ENCODE measurements at regions not wholly inside any gene's neighbourhood (a gene's known extent, or its start where the extent isn't known, plus 50 kb on each side); places are given as distances from the start of the nearest gene placed in this dataset.

DNA sequence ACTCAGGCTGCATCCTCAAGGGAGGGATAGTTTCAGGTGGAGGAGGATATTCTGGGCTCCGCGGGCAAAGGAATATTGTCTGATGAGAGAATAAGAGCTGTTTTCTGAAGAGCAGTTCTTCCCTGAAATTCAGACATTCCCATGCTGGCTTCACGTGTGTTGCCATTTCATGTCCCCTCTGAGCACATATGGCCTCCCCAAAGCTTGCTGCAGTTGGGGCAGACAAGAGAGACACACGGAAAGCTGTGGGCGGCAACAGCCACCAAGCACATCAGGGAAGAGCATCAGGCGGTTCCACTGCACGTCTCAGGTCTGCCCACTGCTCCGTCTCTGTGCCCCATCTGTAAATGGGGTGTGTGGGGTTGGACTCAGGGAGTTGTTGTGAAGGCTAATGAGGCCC is 247.5 kb upstream of the TSHZ3 start:
- no peak for DNase-seq
- intact Hi-C loops (cut with DNase I), result no loop called here
- no peak for ATAC-seq

DNA sequence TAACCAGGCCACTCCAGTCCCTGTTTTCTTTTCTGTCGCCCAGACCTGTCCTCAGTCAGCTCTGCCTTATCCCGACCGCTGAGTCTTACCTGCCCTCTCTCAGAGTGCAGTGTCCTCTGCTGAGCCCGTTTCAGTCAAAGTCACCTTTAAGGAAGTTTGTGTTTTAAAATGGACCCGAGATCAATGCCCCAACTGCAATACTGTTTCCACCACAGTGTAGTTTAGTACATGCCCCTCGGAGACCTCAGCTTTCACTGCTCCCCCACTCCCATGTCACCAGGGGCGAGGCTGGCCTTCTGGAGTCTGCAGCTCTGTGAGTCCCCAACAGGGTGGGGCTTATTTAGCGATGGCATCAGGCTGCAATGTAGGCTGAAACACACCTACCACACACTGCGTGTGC is 248.4 kb upstream of the TSHZ3 start:
- TF ChIP-seq, protein P1, sequence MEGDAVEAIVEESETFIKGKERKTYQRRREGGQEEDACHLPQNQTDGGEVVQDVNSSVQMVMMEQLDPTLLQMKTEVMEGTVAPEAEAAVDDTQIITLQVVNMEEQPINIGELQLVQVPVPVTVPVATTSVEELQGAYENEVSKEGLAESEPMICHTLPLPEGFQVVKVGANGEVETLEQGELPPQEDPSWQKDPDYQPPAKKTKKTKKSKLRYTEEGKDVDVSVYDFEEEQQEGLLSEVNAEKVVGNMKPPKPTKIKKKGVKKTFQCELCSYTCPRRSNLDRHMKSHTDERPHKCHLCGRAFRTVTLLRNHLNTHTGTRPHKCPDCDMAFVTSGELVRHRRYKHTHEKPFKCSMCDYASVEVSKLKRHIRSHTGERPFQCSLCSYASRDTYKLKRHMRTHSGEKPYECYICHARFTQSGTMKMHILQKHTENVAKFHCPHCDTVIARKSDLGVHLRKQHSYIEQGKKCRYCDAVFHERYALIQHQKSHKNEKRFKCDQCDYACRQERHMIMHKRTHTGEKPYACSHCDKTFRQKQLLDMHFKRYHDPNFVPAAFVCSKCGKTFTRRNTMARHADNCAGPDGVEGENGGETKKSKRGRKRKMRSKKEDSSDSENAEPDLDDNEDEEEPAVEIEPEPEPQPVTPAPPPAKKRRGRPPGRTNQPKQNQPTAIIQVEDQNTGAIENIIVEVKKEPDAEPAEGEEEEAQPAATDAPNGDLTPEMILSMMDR (IDR thresholded peaks at IDR 0.05), result no peak
- intact Hi-C loops (cut with DNase I), result no loop called here
- no peaks in the 10 kb centered on the region for H3K9me3 ChIP-seq
- no peaks in the 10 kb centered on the region for H3K36me3 ChIP-seq
- DNase-seq (no peak), ATAC-seq (no peak)
- H3K27ac ChIP-seq, result no peak overlapping the region
- no peaks in the 10 kb centered on the region for H3K4me1 ChIP-seq
- H3K4me3 ChIP-seq, result no peak overlapping the region
- H3K27me3 ChIP-seq, result no peaks in the 10 kb centered on the region

More for the DNA sequence above, 247.5 kb upstream of the TSHZ3 start:
- TF ChIP-seq, protein P1 (IDR thresholded peaks at IDR 0.05), result no peak
- Histone ChIP-seq H3K27ac (no peak overlapping the region), H3K9me3 (no peaks in the 10 kb centered on the region), H3K36me3 (no peaks in the 10 kb centered on the region), H3K27me3 (no peaks in the 10 kb centered on the region), H3K4me1 (no peaks in the 10 kb centered on the region), H3K4me3 (no peak overlapping the region)

DNA sequence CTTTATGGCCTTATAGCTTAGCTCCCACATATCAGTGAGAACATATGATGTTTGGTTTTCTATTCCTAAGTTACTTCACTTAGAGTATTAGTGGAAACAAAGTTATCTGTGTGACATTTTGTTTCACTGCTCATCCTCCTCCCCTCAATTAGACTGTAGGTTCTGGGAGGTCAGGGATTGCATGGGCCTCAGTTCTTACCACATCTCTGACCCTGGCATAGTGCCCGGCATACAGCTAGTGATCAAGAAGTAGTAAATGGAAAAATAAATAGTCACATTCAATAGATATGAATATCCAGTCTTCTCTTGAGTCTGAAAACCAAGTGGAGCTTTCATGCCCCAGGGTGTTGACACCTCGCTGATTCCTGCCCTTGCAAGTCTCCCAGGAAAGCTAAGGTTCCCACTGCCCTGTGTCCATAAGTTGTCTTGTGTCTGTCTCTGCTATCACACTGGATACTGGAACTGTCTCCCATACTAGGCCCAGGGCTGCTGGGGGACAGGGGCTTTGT is 249.5 kb upstream of the TSHZ3 start:
- Histone ChIP-seq H3K4me3 (no peak overlapping the region), H3K27ac (no peak overlapping the region), H3K9me3 (no peaks in the 10 kb centered on the region), H3K27me3 (no peaks in the 10 kb centered on the region), H3K4me1 (no peaks in the 10 kb centered on the region), H3K36me3 (no peaks in the 10 kb centered on the region)
- intact Hi-C loops (cut with DNase I), result no loop called here
- TF ChIP-seq, protein P1 (IDR thresholded peaks at IDR 0.05), result no peak
- DNase-seq (no peak), ATAC-seq (no peak)

DNA sequence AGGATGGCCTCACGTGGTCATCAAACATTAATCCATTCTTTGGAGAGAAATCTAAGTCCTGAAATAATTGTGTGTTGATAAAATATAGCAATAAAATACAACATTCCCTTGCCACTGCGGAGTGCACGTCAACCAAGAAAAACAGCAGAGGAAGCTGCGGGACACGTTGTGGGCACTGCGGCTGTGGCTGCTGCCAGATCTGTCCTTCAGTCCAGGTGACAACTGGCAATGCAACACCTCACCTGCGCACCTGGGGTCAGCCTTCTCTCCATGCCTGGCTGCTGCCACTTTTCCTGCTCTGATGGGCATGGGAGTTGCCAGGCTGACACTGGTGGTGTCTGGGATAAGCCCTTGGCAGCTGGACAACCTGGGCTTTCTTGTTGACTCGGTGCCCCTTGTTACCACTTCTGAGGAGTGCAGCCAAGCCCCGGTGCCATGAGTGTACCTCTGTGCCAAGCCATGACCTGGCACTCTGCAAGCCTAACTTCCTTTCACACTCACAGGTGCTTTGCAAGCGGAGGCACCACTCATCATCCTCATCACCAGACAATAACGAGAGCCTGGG is 251.6 kb upstream of the TSHZ3 start:
- TF ChIP-seq, protein P1 (IDR thresholded peaks at IDR 0.05), result no peak
- Histone ChIP-seq H3K27me3 (no peaks in the 10 kb centered on the region), H3K4me1 (no peaks in the 10 kb centered on the region), H3K36me3 (no peaks in the 10 kb centered on the region), H3K27ac (no peak overlapping the region), H3K9me3 (no peaks in the 10 kb centered on the region), H3K4me3 (no peak overlapping the region)
- intact Hi-C loops (cut with DNase I), result no loop called here
- DNase-seq (no peak), ATAC-seq (no peak)

DNA sequence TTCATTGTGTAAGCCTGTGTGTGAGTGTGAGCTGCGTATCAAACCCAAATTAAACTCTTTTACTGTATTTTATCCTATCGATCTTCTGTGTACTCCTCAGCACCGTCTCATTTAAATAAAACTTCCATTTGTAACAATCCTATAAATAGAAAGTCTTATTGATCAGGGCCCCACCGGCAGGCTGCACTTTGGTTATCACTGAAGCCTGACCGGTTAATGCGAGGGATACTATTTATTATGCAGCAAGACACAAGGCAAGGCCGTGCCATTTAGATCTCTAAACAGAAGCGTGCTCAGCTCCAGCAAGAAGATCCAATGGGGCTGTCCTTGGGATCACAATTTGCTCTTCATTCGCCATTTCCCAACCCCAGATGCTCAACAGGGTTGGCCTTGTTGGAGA is 252.6 kb upstream of the TSHZ3 start:
- no peak overlapping the region for H3K4me3 ChIP-seq
- TF ChIP-seq, protein P1 (IDR thresholded peaks at IDR 0.05), result no peak
- ATAC-seq (no peak), DNase-seq (no peak)
- no peaks in the 10 kb centered on the region for H3K36me3 ChIP-seq
- H3K4me1 ChIP-seq, result no peaks in the 10 kb centered on the region
- intact Hi-C loops (cut with DNase I), result no loop called here
- H3K27ac ChIP-seq, result no peak overlapping the region
- no peaks in the 10 kb centered on the region for H3K9me3 ChIP-seq
- no peaks in the 10 kb centered on the region for H3K27me3 ChIP-seq
